ENCODE measurements at regions not wholly inside any gene's neighbourhood (a gene's known extent, or its start where the extent isn't known, plus 50 kb on each side); places are given as distances from the start of the nearest gene placed in this dataset.
"Not testable (repeated sequence)": the region's sequence is repeated elsewhere in the genome, so short reads cannot be mapped to it uniquely, and the experiment has no call there.

- DNase-seq (ENCODE audit: low read depth) = no peak
Measured at GRCh38 chr13:27327633-27328032, 57.0 kb downstream of the RASL11A start.

- DNase-seq (ENCODE audit: low read depth) = no peak
Measured at GRCh38 chr13:27329210-27329609, 58.6 kb downstream of the RASL11A start.

GRCh38 chr13:27334774-27335435 lies 64.3 kb downstream of the RASL11A start:
- DNase-seq (ENCODE audit: low read depth) = no peak

GRCh38 chr13:27336014-27336673 lies 65.5 kb downstream of the RASL11A start:
- no peak for DNase-seq (ENCODE audit: low read depth)

- no peak for DNase-seq (ENCODE audit: low read depth)
Measured at GRCh38 chr13:27338207-27338606, 67.6 kb downstream of the RASL11A start.

GRCh38 chr13:27338816-27339215 lies 68.2 kb downstream of the RASL11A start:
- no peak for DNase-seq (ENCODE audit: low read depth)

- no peak for DNase-seq (ENCODE audit: low read depth)
Measured at GRCh38 chr13:27339299-27339698, 68.7 kb downstream of the RASL11A start.

- no peak for DNase-seq (ENCODE audit: low read depth)
Measured at GRCh38 chr13:27341616-27342015, 71.0 kb downstream of the RASL11A start.

GRCh38 chr13:27347211-27347772 lies 76.7 kb downstream of the RASL11A start:
- DNase-seq (ENCODE audit: low read depth) = no peak

- no peak for DNase-seq (ENCODE audit: low read depth)
Measured at GRCh38 chr13:27348461-27348860, 76.0 kb upstream of the GTF3A start.

- DNase-seq (ENCODE audit: low read depth) = no peak
Measured at GRCh38 chr13:27349458-27349857, 75.0 kb upstream of the GTF3A start.

GRCh38 chr13:27350825-27351224 lies 73.6 kb upstream of the GTF3A start:
- not testable (repeated sequence) for DNase-seq (ENCODE audit: low read depth)

GRCh38 chr13:27352698-27353097 lies 71.7 kb upstream of the GTF3A start:
- no peak for DNase-seq (ENCODE audit: low read depth)

- no peak for DNase-seq (ENCODE audit: low read depth)
Measured at GRCh38 chr13:27353166-27353583, 71.2 kb upstream of the GTF3A start.

GRCh38 chr13:27353708-27354107 lies 70.7 kb upstream of the GTF3A start:
- DNase-seq (ENCODE audit: low read depth) = no peak

- DNase-seq (ENCODE audit: low read depth) = no peak
Measured at GRCh38 chr13:27354379-27354778, 70.0 kb upstream of the GTF3A start.

GRCh38 chr13:27355894-27356293 lies 68.5 kb upstream of the GTF3A start:
- no peak for DNase-seq (ENCODE audit: low read depth)

- DNase-seq (ENCODE audit: low read depth) = no peak
Measured at GRCh38 chr13:27358420-27358819, 66.0 kb upstream of the GTF3A start.

- no peak for DNase-seq (ENCODE audit: low read depth)
Measured at GRCh38 chr13:27359199-27359821, 65.1 kb upstream of the GTF3A start.

GRCh38 chr13:27360562-27360961 lies 63.9 kb upstream of the GTF3A start:
- DNase-seq (ENCODE audit: low read depth) = no peak

- peak; percentile 33 for DNase-seq (ENCODE audit: low read depth)
Measured at GRCh38 chr13:27362064-27362751, 62.2 kb upstream of the GTF3A start.

- DNase-seq (ENCODE audit: low read depth) = not testable (repeated sequence)
Measured at GRCh38 chr13:27363637-27364036, 60.8 kb upstream of the GTF3A start.
